Peyer's patch (tissue), 4 donors: ENCODE measurements at regions not wholly inside any gene's neighbourhood (a gene's known extent, or its start where the extent isn't known, plus 50 kb on each side); places are given as distances from the start of the nearest gene placed in this dataset.

Source experiments
- POLR2A ChIP-seq, 2 donors: fragments of 450-650 bp; IDR thresholded peaks; one replicate each; pipeline ENCODE4 v1.5.1; 2017; ENCODE audit warnings: antibody characterized with exemption in 2 of 2, mild to moderate bottlenecking in 2 of 2, moderate library complexity in 2 of 2
- TF ChIP-seq, protein P1 (sequence below), 6 experiments: fragments of 450-650 bp in 4 of 6; fragments of 200-600 bp in 2 of 6; sonication (generic) in 1 of 6; IDR thresholded peaks; one replicate each; pipeline ENCODE4 v1.5.1; 2017 to 2019; ENCODE audit warnings: antibody characterized with exemption in 6 of 6, mild to moderate bottlenecking in 3 of 6, moderate library complexity in 1 of 6

DNA sequence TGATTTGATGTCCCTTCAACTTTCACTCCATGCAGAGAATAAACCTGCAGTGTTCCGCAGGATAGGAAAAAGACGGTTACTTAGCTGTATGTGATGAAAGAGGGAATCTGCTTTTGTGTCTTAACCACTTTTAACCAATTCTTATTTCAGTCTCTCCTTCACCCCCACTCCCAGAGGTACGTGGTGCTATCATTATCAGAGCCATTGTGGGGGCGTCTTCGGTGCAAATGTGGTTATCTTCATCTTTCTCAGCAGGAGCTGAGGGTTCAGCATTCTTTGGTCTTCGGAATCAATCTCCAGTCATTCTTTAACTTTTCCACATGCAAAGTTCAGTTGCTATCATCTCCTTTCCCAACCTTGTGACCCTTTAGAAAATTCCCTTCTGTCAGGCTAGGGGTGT lies 219.9 kb upstream of the LYZL1 start:
- TF ChIP-seq, protein P1, sequence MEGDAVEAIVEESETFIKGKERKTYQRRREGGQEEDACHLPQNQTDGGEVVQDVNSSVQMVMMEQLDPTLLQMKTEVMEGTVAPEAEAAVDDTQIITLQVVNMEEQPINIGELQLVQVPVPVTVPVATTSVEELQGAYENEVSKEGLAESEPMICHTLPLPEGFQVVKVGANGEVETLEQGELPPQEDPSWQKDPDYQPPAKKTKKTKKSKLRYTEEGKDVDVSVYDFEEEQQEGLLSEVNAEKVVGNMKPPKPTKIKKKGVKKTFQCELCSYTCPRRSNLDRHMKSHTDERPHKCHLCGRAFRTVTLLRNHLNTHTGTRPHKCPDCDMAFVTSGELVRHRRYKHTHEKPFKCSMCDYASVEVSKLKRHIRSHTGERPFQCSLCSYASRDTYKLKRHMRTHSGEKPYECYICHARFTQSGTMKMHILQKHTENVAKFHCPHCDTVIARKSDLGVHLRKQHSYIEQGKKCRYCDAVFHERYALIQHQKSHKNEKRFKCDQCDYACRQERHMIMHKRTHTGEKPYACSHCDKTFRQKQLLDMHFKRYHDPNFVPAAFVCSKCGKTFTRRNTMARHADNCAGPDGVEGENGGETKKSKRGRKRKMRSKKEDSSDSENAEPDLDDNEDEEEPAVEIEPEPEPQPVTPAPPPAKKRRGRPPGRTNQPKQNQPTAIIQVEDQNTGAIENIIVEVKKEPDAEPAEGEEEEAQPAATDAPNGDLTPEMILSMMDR (IDR thresholded peaks at IDR 0.05): no peak
- no peak for TF ChIP-seq POLR2A (IDR thresholded peaks at IDR 0.05)
